Progenitor cell of endocrine pancreas (in vitro differentiated cells): ENCODE measurements at regions not wholly inside any gene's neighbourhood (a gene's known extent, or its start where the extent isn't known, plus 50 kb on each side); places are given as distances from the start of the nearest gene placed in this dataset.

ENCODE experiments used
- DNase-seq: peaks from one replicate; pipeline ENCODE4 v3.0.0; 2021; ENCODE audit warnings: low spot score; ENCODE audit not compliant: unreplicated experiment
- H3K27ac Mint-ChIP-seq: 2 replicates; pipeline ENCODE4 v1.8.0; 2021; ENCODE audit warnings: mild to moderate bottlenecking, moderate library complexity, mixed read lengths
- H3K27me3 Mint-ChIP-seq: 2 replicates; pipeline ENCODE4 v1.8.0; 2021; ENCODE audit warnings: mixed read lengths
- H3K36me3 Mint-ChIP-seq: 2 replicates; pipeline ENCODE4 v1.8.0; 2022; ENCODE audit warnings: mixed read lengths; ENCODE audit not compliant: insufficient read depth
- H3K4me1 Mint-ChIP-seq: 2 replicates; pipeline ENCODE4 v1.8.0; 2021; ENCODE audit warnings: low read depth, mixed read lengths
- H3K4me3 Mint-ChIP-seq: 2 replicates; pipeline ENCODE4 v1.8.0; 2021; ENCODE audit warnings: low read depth, mild to moderate bottlenecking, moderate library complexity, mixed read lengths
- H3K9me3 Mint-ChIP-seq: 2 replicates; pipeline ENCODE4 v1.8.0; 2021; ENCODE audit warnings: low read depth, mixed read lengths
- microRNA-seq: library from miRNA; unstranded; fragments of <30 nt; microRNA quantifications from one replicate; pipeline ENCODE4 v1.1.0, GENCODE V29; 2020; ENCODE audit warnings: borderline number of aligned reads; ENCODE audit not compliant: unreplicated experiment
- TF ChIP-seq, protein P1 (sequence below): fragments of 200-600 bp; sonication (generic); IDR thresholded peaks from one replicate; pipeline ENCODE4 v1.5.0; 2021; ENCODE audit warnings: antibody characterized with exemption, mild to moderate bottlenecking; ENCODE audit not compliant: unreplicated experiment

GRCh38 chr3:31481697-31482096 is 51.0 kb upstream of the STT3B start:
- DNase-seq: no peak
- TF ChIP-seq, protein P1, sequence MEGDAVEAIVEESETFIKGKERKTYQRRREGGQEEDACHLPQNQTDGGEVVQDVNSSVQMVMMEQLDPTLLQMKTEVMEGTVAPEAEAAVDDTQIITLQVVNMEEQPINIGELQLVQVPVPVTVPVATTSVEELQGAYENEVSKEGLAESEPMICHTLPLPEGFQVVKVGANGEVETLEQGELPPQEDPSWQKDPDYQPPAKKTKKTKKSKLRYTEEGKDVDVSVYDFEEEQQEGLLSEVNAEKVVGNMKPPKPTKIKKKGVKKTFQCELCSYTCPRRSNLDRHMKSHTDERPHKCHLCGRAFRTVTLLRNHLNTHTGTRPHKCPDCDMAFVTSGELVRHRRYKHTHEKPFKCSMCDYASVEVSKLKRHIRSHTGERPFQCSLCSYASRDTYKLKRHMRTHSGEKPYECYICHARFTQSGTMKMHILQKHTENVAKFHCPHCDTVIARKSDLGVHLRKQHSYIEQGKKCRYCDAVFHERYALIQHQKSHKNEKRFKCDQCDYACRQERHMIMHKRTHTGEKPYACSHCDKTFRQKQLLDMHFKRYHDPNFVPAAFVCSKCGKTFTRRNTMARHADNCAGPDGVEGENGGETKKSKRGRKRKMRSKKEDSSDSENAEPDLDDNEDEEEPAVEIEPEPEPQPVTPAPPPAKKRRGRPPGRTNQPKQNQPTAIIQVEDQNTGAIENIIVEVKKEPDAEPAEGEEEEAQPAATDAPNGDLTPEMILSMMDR: no peak
- Mint-ChIP-seq H3K36me3 (no peaks in the 10 kb centered on the region), H3K27ac (no peak overlapping the region), H3K27me3 (peaks cover 4% of the 10 kb centered on the region), H3K9me3 (no peaks in the 10 kb centered on the region), H3K4me3 (no peak overlapping the region), H3K4me1 (peaks cover 8% of the 10 kb centered on the region)

- H3K4me1 Mint-ChIP-seq: peaks cover 18% of the 10 kb centered on the region
- no peak overlapping the region for H3K4me3 Mint-ChIP-seq
- H3K27me3 Mint-ChIP-seq: peaks cover 4% of the 10 kb centered on the region
- H3K9me3 Mint-ChIP-seq: no peaks in the 10 kb centered on the region
- DNase-seq: no peak
- TF ChIP-seq, protein P1: no peak
- H3K36me3 Mint-ChIP-seq: no peaks in the 10 kb centered on the region
- H3K27ac Mint-ChIP-seq: no peak overlapping the region
Observed at GRCh38 chr3:31482493-31483200, 50.1 kb upstream of the STT3B start.

Small RNA genes in the stretch of these regions (microRNA-seq; reads per million reads assigned to microRNA genes)
- 8.4 reads per million, percentile 12 among the genes with 10 or more reads in this experiment for gene MIR466
